Mesenchymal stem cell (in vitro differentiated cells and primary cell): ENCODE measurements at regions not wholly inside any gene's neighbourhood (a gene's known extent, or its start where the extent isn't known, plus 50 kb on each side); places are given as distances from the start of the nearest gene placed in this dataset.

Experiments
- DNase-seq: peaks from one replicate; pipeline ENCODE4 v3.0.0-alpha.2; 2013
- H2AFZ ChIP-seq: one replicate; pipeline ENCODE4 v1.6.1; 2013; ENCODE audit warnings: low read depth, mild to moderate bottlenecking, control low read depth, inconsistent platforms, low read length, moderate library complexity
- H2AK5ac ChIP-seq: 2 replicates; pipeline ENCODE4 v1.6.1; 2013; ENCODE audit warnings: low read length, moderate library complexity, mild to moderate bottlenecking, inconsistent platforms; ENCODE audit not compliant: severe bottlenecking
- H2BK120ac ChIP-seq: one replicate; pipeline ENCODE4 v1.6.1; 2013; ENCODE audit warnings: low read depth, mild to moderate bottlenecking, inconsistent platforms, low read length, moderate library complexity
- H2BK12ac ChIP-seq, 2 experiments: one replicate each; pipeline ENCODE4 v1.6.1; 2013; ENCODE audit warnings: inconsistent platforms in 2 of 2, low read length in 2 of 2, mild to moderate bottlenecking in 2 of 2, moderate library complexity in 2 of 2, control low read depth in 1 of 2
- H2BK15ac ChIP-seq: one replicate; pipeline ENCODE4 v1.6.1; 2013; ENCODE audit warnings: mild to moderate bottlenecking, low read depth, inconsistent platforms; ENCODE audit not compliant: poor library complexity, severe bottlenecking
- H2BK5ac ChIP-seq: 2 replicates; pipeline ENCODE4 v1.6.1; 2013; ENCODE audit warnings: low read depth, mild to moderate bottlenecking, low read length, control low read depth, inconsistent platforms; ENCODE audit not compliant: poor library complexity, severe bottlenecking
- H3K14ac ChIP-seq, 2 experiments: one replicate each; pipeline ENCODE4 v1.6.1; 2013; ENCODE audit warnings: inconsistent platforms in 2 of 2, low read length in 2 of 2, control low read depth in 1 of 2, mild to moderate bottlenecking in 1 of 2, moderate library complexity in 1 of 2
- H3K18ac ChIP-seq, 2 experiments: one replicate each; pipeline ENCODE4 v1.6.1; 2013; ENCODE audit warnings: inconsistent platforms in 2 of 2, low read length in 2 of 2, control low read depth in 1 of 2, low read depth in 1 of 2, mild to moderate bottlenecking in 1 of 2
- H3K23ac ChIP-seq, 2 experiments: one replicate each; pipeline ENCODE4 v1.6.1; 2013; ENCODE audit warnings: inconsistent platforms in 2 of 2, low read length in 2 of 2, mild to moderate bottlenecking in 2 of 2, moderate library complexity in 2 of 2, control low read depth in 1 of 2
- H3K27ac ChIP-seq: 2 replicates; pipeline ENCODE4 v1.5.1; 2013; ENCODE audit warnings: mild to moderate bottlenecking, moderate library complexity, low read length, control low read depth, inconsistent platforms; ENCODE audit not compliant: poor library complexity, severe bottlenecking
- H3K27me3 ChIP-seq, 2 experiments: 2 replicates each; pipeline versions ENCODE4 v1.6.1 to v1.7.0; 2013; ENCODE audit warnings: low read length in 2 of 2, mild to moderate bottlenecking in 2 of 2, moderate library complexity in 2 of 2, control low read depth in 1 of 2, inconsistent platforms in 1 of 2; ENCODE audit not compliant: control insufficient read depth in 1 of 2, insufficient read depth in 1 of 2
- H3K36me3 ChIP-seq, 2 experiments: 2 replicates each; pipeline versions ENCODE4 v1.6.1 to v1.7.0; 2013; ENCODE audit warnings: low read length in 2 of 2, control low read depth in 1 of 2, inconsistent platforms in 1 of 2, low read depth in 1 of 2, mild to moderate bottlenecking in 1 of 2; ENCODE audit not compliant: insufficient read depth in 2 of 2, control insufficient read depth in 1 of 2
- H3K4ac ChIP-seq, 2 experiments: one replicate each; pipeline ENCODE4 v1.6.1; 2013; ENCODE audit warnings: inconsistent platforms in 2 of 2, low read length in 2 of 2, mild to moderate bottlenecking in 2 of 2, moderate library complexity in 2 of 2, control low read depth in 1 of 2, low read depth in 1 of 2
- H3K4me1 ChIP-seq: 2 replicates; pipeline ENCODE4 v1.6.1; 2013; ENCODE audit warnings: low read depth, low read length, control low read depth; ENCODE audit not compliant: control insufficient read depth, insufficient read depth
- H3K4me2 ChIP-seq: 2 replicates; pipeline ENCODE4 v1.6.1; 2013; ENCODE audit warnings: low read length, mild to moderate bottlenecking, inconsistent platforms; ENCODE audit not compliant: poor library complexity, severe bottlenecking
- H3K4me3 ChIP-seq, 2 experiments: 2 replicates each; pipeline versions ENCODE4 v1.5.1 to v1.7.0; 2013; ENCODE audit warnings: low read length in 2 of 2, mild to moderate bottlenecking in 2 of 2, control low read depth in 1 of 2, low read depth in 1 of 2; ENCODE audit not compliant: insufficient read depth in 1 of 2
- H3K79me1 ChIP-seq: replicated peaks from 2 replicates; pipeline ENCODE4 v1.6.1; 2013; ENCODE audit warnings: mild to moderate bottlenecking, control low read depth, low read length, inconsistent platforms; ENCODE audit not compliant: poor library complexity, severe bottlenecking
- H3K9ac ChIP-seq: 2 replicates; pipeline ENCODE4 v1.7.0; 2013; ENCODE audit warnings: mild to moderate bottlenecking, low read length, moderate library complexity
- H3K9me3 ChIP-seq: 2 replicates; pipeline ENCODE4 v1.7.0; 2013; ENCODE audit warnings: mild to moderate bottlenecking, low read length; ENCODE audit not compliant: control insufficient read depth
- H4K8ac ChIP-seq: one replicate; pipeline ENCODE4 v1.6.1; 2013; ENCODE audit warnings: inconsistent platforms, mild to moderate bottlenecking, low read length, moderate library complexity
- H4K91ac ChIP-seq: one replicate; pipeline ENCODE4 v1.6.1; 2013; ENCODE audit warnings: mild to moderate bottlenecking, low read length, inconsistent platforms
- WGBS: methylation state at CpG from one replicate; pipeline ENCODE4 v1.1.7; 2013; ENCODE audit warnings: mixed read lengths; 5-methylcytosine and 5-hydroxymethylcytosine counted together

- no peak overlapping the region for H2AFZ ChIP-seq
- H3K4ac ChIP-seq, result no peak overlapping the region
- no peaks in the 10 kb centered on the region for H3K4me1 ChIP-seq
- no peak overlapping the region for H3K14ac ChIP-seq
- no peak overlapping the region for H3K27ac ChIP-seq
- H2BK12ac ChIP-seq, result no peak overlapping the region
- DNase-seq, result no peak
- H2BK120ac ChIP-seq, result no peak overlapping the region
- H3K27me3 ChIP-seq, result peaks cover 0 to 12% of the 10 kb centered on the region in 2 experiments
- no peak overlapping the region for H3K9ac ChIP-seq
- H3K4me2 ChIP-seq, result no peak overlapping the region
- no peak overlapping the region for H3K18ac ChIP-seq
- H3K36me3 ChIP-seq, result no peaks in the 10 kb centered on the region
- H4K8ac ChIP-seq, result no peak overlapping the region
- H3K4me3 ChIP-seq, result no peak overlapping the region
- no peaks in the 10 kb centered on the region for H3K79me1 ChIP-seq
- no peak overlapping the region for H2AK5ac ChIP-seq
- H3K9me3 ChIP-seq, result no peaks in the 10 kb centered on the region
- WGBS, result 83% methylated on average over 12 of the region's 12 CpGs
- no peak overlapping the region for H4K91ac ChIP-seq
- no peak overlapping the region for H3K23ac ChIP-seq
- H2BK15ac ChIP-seq, result no peak overlapping the region
- no peak overlapping the region for H2BK5ac ChIP-seq
These were observed 958.5 kb downstream of the BRD1 start for GRCh38 chr22:48869161-48869560.

DNA sequence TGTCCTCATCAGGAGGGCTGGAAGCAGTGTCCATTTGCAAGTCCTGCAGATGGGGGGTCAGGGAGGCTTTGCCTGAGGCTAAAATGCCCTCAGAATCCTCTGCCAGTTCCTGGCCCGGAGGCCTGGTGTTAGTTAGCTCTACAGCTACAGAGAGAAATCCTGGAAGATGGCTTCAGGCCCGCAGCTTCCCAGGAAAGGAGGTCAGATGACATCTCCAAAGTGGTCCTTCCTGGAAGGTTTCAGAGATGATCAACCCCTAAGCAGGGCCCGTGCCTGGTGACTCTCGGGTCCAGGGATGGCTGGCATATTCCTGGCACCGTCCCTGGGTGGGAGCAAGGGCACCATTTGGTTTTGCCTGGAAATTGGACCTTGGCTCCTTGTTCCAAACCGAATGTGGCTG, 959.1 kb downstream of the BRD1 start:
- Histone ChIP-seq H3K9me3 (no peaks in the 10 kb centered on the region), H4K8ac (no peak overlapping the region), H2BK12ac (no peak overlapping the region), H3K14ac (no peak overlapping the region), H2BK120ac (no peak overlapping the region), H3K79me1 (no peaks in the 10 kb centered on the region), H3K27ac (no peak overlapping the region), H3K36me3 (no peaks in the 10 kb centered on the region), H3K18ac (no peak overlapping the region), H3K4me3 (no peak overlapping the region), H3K4ac (no peak overlapping the region), H4K91ac (no peak overlapping the region), H3K23ac (no peak overlapping the region), H3K9ac (no peak overlapping the region), H3K4me2 (no peak overlapping the region), H2BK5ac (no peak overlapping the region), H3K4me1 (no peaks in the 10 kb centered on the region), H2AFZ (no peak overlapping the region), H2AK5ac (no peak overlapping the region), H2BK15ac (no peak overlapping the region), H3K27me3 (peaks cover 0 to 12% of the 10 kb centered on the region in 2 experiments)
- no peak for DNase-seq
- 52% methylated on average over 6 of the region's 6 CpGs for WGBS

- no peak overlapping the region for H3K23ac ChIP-seq
- WGBS, result 72% methylated on average over 10 of the region's 10 CpGs
- no peak overlapping the region for H3K4me3 ChIP-seq
- no peak overlapping the region for H2BK5ac ChIP-seq
- H3K9ac ChIP-seq, result no peak overlapping the region
- H3K4me1 ChIP-seq, result no peaks in the 10 kb centered on the region
- H3K4ac ChIP-seq, result no peak overlapping the region
- no peak overlapping the region for H2AFZ ChIP-seq
- peaks cover 0 to 12% of the 10 kb centered on the region in 2 experiments for H3K27me3 ChIP-seq
- no peak overlapping the region for H3K18ac ChIP-seq
- no peak overlapping the region for H4K8ac ChIP-seq
- H3K9me3 ChIP-seq, result no peaks in the 10 kb centered on the region
- H2BK15ac ChIP-seq, result no peak overlapping the region
- no peak overlapping the region for H3K27ac ChIP-seq
- no peak overlapping the region for H3K14ac ChIP-seq
- H2BK120ac ChIP-seq, result no peak overlapping the region
- H3K36me3 ChIP-seq, result no peaks in the 10 kb centered on the region
- H2BK12ac ChIP-seq, result no peak overlapping the region
- H3K79me1 ChIP-seq, result no peaks in the 10 kb centered on the region
- no peak overlapping the region for H4K91ac ChIP-seq
- H2AK5ac ChIP-seq, result no peak overlapping the region
- DNase-seq, result no peak
- no peak overlapping the region for H3K4me2 ChIP-seq
These were observed 959.8 kb downstream of the BRD1 start for GRCh38 chr22:48867891-48868290.

DNA sequence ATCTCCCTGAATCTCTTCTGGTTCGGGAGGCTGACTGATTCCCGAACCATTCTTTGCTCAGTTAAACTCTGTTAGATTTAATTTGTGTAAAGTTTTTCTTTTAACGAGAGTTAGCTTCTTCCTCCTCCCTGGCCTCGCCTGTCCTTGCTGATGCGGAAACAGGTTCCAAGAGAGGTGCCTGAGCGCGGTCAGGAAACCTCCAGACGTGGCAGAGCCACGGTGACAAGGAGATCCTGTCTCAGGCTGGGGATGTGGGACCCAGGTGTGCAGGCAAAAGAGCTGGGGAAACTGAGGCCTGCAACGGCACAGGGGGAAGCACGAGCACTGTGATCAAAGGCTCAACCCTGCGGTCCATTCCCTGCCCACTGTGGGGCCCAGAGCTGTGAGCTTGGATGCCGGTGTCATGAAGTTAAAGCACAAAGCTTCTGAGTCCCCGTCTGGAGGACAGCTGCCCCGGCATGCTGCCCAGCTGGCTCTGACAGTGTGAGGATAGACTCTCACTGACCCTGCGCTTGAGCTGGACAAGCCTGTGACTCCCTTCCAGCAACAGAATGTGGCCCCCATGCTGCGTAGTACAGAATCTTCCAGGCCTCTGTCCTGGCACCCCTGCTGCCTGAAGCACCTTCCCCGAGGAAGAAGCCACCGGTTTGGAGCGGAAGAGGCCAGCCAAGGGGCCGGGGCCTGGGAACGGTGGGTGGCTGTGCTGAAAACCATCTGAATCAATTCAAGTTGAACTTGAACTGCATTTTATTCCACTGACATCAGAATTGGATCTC, 960.6 kb downstream of the BRD1 start:
- Histone ChIP-seq H3K14ac (no peak overlapping the region), H4K8ac (no peak overlapping the region), H3K4me3 (no peak overlapping the region), H3K27ac (no peak overlapping the region), H2BK12ac (no peak overlapping the region), H3K27me3 (peaks cover 0 to 12% of the 10 kb centered on the region in 2 experiments), H2AFZ (no peak overlapping the region), H3K9ac (no peak overlapping the region), H3K18ac (no peak overlapping the region), H3K4me1 (no peaks in the 10 kb centered on the region), H3K79me1 (no peaks in the 10 kb centered on the region), H3K4me2 (no peak overlapping the region), H3K9me3 (no peaks in the 10 kb centered on the region), H3K23ac (no peak overlapping the region), H2BK120ac (no peak overlapping the region), H3K36me3 (no peaks in the 10 kb centered on the region), H3K4ac (no peak overlapping the region), H2BK15ac (no peak overlapping the region), H4K91ac (no peak overlapping the region), H2AK5ac (no peak overlapping the region), H2BK5ac (no peak overlapping the region)
- WGBS, result 82% methylated on average over 22 of the region's 22 CpGs
- DNase-seq, result no peak
